Posterior vena cava (tissue), 2 donors: ENCODE measurements at regions not wholly inside any gene's neighbourhood (a gene's known extent, or its start where the extent isn't known, plus 50 kb on each side); places are given as distances from the start of the nearest gene placed in this dataset.

Experiments used
- DNase-seq: peaks from one replicate; pipeline ENCODE4 v3.0.0-alpha.2; 2020; ENCODE audit warnings: low spot score
- intact Hi-C, 2 donors: fragments of 100-400 bp; cut with DNase I; formaldehyde crosslinking; loops; one replicate each; pipeline versions ENCODE4 v1.14.1 to v1.14.2; 2022 to 2023
- donor health status: DM: yes; HTN: yes; CAD: no.
- donor health status: DM: yes; HTN: yes; CAD: no.

DNA sequence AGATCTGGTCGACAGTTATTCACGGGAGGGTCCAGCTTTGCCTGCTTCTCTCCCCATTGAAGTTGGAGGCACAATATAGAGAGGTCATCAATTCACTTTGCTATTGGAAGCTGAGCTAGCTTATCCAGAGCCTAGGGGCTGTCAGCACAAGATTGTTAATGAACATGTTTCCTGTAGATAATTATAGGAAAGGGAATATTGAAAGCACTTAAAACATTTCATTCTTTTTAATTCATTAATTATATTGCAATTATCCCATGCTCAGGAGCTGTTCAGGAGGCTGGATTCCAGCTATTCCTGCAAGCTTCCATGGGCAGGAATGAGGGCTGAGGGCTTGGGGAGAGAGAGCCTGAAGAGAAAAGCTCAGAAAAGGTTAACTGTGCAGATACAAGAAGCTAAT is 153.1 kb upstream of the BRINP1 start:
- no peak for DNase-seq
- intact Hi-C loops = no loop called here

DNA sequence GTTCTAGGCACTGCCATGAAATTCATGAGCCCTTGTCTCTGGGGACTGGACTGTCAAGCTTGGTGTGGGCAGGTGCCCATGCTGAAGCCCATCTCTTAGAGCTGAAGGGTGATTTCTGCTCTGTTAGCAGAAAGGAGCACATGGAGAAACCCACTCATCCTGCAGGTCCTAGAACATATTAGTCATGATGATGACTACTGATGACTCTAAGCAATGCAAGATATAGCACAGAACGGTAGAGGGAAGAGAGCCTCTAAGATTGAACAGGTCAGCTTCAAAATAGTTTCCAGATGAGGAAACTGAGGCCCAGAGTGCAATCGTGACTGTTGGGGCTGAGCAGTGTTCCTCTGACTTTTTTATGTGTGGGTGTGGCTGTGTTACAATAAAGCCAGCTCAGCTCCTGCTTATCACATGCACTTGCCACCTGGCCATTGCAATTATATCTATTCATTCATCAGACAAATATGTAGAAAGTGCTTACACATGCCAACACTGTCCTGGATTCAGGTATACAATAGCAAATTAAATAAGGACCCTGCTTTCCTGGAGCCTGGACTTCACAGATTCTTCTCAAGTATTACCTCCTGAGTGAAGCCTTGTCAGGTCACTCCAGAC is 140.2 kb upstream of the BRINP1 start:
- intact Hi-C loops = no loop called here
- no peak for DNase-seq

DNA sequence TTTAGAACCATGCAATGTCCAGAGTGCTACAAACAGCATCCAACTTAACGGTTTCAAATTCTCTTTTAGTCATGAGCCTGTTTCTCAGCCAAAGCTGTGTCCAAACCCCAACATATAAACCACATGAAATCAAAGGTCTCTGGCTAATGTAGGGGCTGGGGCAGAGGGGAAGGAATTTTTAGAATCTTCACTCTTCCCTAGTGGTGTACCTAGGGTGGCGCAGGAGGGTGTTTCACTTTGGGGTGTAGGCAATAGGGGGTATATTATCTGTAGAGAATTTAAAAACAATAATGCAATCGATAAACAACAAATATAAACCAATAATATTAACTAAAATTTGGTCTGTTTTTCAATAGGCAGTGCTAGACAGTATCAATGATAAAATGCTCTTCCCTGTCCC is 132.1 kb upstream of the BRINP1 start:
- no peak for DNase-seq
- intact Hi-C loops = no loop called here

DNA sequence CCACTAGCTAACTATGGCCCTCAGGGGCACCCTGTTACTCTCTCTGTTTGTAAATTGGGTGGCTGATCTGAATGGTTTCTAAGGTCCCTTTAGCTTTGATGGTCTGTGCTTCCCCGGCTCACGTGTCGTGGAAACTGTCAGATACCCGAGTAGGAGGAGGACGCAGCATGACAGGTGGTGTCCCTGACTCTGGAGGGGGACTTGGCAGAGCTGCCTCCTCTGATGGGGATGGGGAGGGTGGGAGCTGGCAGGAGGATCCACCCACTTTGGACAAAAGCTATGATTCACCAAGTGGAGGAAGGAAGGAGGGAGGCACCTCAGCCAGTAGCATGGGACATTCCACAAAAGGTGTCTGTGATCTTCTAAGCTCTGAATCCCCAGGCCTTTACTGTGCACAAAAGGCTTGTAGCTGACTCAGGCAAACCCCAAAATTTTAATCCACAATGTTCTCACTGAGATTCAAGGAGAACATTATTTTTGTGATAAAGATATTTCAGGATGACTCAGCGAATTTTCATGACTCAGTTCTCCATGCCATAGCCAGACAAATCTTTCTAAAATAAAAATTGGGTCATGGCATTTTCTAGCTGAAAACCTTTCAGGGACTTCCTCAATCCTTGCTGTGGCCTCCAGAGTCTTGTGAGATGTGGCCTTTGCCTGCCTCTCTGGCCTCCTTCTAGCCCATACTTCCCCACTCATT is 131.0 kb upstream of the BRINP1 start:
- DNase-seq = no peak
- intact Hi-C loops = no loop called here

DNA sequence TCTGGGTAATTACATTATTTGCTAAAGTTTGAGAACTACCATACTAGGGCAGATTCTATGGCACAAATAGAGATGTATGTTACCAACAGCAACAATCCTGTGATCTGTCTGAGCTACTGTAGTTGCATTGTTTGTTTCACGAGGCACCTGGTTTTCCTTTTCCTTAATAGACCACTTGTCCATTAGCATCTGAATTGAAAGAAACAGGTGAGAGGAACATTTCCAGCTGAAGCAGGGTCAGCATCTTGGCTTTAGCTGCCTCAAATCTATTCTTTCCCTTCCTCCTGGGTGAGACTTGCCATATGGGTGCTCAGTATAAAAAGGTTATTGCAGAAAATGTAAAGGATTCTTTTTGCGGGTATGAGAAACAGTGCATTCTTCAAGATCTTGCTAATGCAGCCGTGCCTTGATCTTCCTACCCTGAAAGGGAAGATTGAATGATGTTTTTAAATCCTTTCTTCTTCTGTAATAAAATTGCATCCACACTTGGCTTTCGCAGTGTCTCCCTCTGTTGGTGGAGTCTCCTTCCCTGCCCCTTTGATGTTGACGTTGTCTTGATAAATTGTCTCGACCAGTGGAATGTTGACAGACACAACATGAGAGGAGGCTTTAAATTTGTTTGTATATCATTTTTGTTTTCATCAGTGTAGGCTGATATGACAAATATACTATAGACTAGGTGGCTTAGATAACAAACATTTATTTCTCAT is 118.0 kb upstream of the BRINP1 start:
- intact Hi-C loops = no loop called here
- no peak for DNase-seq

DNA sequence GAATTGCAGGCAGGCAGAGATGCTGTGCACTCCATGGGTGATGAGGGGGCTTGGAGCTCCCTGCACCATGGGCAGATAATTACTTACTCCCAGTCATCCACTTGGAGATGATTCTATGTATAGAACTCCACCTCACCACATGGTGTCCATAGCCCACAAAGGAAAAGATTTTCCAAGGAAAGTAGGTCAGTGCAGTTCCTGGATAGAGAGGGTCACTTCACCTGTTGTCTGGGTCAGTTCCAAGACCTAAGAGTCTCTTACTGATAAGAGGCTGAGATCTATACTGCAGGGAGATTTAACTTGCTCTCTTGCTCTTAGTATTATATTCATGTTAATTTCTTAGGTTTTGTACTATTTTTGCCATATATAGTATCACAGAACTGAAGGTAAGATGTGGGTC is 113.9 kb upstream of the BRINP1 start:
- intact Hi-C loops = no loop called here
- no peak for DNase-seq

DNA sequence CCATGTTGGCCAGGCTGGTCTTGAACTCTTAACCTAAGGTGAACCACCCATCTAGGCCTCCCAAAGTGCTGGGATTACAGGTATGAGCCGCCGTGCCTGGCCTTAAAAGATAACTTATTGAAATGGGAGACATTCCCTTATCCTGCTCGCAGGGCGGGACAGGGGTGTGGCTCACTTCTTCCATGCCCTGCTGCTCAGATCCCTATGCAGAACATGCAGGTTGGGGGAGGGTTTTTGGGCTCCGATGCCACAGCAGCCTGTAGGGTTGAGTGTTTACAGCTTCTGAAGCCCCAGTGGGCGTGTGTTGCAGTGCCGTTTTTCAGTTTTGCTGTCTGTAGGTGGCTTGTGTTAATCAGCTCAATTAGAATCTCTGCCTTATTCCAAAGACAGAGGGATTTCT is 108.0 kb upstream of the BRINP1 start:
- intact Hi-C loops = loop anchor here in 1 of 2 donors (1.0 kb wide), 1 partner anchor 26 kb away; no protein-coding TSS in a partner anchor
- DNase-seq = no peak

DNA sequence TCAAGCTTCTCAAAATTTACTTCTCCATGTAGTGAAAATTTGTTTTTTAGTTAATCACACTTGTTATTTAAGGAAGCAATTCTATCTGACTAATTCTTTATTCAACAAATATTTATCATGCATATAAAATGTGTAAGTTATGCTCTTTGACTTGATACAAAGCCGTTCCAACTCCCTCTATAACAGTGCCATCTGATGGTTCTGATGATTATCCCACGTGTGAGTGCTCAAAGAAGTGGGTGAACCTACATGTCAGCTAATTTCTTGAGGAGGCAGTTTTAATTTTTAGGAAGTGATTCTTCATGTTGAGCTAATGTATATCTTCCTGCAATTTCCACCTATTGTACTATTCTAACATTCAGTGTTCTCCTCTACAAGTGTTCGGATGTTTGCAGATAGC is 88.8 kb upstream of the BRINP1 start:
- intact Hi-C loops = no loop called here
- no peak for DNase-seq

DNA sequence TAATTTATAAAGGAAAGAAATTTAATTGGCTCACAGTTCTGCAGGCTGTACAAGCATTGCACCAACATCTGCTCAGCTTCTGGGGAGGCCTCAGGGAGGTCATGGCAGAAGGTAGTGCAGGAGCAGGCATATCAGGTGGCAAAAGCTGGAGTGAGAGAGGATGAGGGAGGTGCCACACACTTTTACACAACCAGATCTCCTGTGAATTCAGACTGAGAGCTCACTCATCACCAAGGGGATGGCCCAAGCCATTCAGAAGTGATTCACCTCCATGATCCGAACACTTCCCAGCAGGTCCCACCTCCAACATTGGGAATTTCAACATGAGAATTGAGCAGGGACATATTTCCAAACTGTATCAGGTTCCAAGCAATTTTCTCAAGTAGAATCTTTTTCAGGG is 84.7 kb upstream of the BRINP1 start:
- DNase-seq = no peak
- intact Hi-C loops = no loop called here

DNA sequence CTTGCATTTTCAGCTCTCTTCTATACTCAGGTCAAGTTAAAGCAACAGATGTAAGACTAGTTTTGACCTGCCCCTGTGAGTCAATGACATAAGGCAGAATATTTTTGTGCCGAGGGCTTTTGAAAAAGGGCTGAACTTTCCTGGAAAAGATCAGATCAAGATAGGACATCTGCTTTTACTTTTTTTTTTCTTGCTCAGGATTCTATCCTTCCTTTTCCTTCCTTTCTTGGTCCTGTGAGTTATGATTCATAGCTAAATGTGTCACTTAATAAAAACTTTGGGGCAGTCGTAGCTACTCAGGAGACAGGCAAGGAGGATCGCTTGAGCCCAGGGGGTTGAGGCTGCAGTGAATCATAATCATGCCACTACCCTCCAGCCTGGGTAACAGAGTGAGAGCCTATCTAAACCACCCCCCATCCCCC is 84.3 kb upstream of the BRINP1 start:
- no peak for DNase-seq
- intact Hi-C loops = no loop called here

DNA sequence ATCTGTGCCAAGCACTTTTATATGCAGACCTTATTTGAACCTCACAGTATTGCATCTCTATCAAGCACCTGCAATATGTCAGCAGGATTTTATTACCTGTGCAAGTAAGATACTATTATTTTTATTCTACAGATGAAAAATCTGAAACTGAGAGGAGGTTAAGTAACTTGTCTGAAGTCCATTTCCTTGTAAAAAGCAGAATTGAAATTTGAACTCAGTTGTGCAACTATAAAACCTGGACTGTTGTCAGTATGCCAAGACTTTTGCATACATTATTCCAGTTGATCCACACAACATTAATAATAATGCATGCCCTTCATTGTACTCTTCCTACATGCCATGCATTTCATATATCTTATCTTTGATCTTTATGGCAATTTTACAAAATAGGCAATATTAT is 82.2 kb upstream of the BRINP1 start:
- intact Hi-C loops = loop anchor here in 1 of 2 donors (1.0 kb wide), 1 partner anchor 26 kb away; no protein-coding TSS in a partner anchor
- no peak for DNase-seq

DNA sequence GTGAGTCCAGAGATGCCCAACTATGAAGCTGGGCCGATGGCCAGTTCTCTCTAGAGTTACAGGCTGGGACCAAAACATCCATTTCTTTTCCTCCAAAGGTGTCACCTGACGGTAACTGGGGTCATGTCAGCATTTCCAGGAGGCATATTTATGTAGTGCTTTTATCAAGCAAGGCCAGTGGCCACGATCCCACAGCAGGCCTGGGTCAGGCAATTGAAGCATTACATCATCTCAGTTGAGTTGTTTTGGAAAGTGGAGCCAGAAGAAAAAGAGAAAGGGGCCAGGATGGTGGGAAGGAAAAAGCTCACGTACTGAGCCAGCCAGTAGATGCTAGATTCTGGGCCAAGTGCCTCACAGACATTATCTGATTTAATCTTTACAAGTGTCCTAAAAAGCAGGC is 73.9 kb upstream of the BRINP1 start:
- intact Hi-C loops = no loop called here
- no peak for DNase-seq

DNA sequence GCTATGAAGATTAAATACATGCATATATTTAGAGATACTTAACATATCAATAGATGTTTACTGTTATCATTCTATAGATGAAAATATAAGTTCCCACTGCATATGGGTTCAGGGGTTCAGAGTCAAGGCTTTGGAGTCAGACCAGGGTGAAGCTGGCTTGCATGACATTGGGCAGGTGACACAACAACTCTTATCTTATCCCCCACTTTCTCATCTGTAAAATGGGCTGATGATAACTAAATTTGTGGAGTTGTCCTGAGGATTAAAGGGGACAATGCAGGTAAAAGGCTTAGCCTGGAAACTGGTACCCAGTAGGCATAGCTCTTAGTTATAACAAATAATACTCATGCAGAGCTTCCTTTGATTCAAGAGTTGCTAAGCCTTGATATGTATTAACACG is 72.6 kb upstream of the BRINP1 start:
- intact Hi-C loops = no loop called here
- DNase-seq = no peak

DNA sequence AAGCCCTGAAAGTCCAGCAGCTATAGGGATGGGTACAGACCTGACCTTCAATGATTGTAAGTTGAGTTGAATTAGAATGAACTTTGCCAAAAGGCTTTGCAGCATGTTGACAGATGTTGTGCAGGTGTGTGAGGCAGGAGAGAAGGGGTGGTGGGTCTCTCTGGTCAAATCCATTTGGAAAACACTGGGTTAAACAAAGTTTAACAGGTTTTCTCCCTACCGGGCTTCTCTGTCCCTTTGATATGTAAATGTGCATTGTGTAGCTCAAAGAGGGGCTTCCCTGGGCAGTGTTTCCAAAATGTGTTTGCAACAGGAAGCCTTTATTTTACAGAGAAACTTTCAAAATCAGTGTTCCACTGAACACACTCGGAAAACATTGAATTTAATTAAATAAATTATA is 72.1 kb upstream of the BRINP1 start:
- intact Hi-C loops = no loop called here
- DNase-seq = no peak

DNA sequence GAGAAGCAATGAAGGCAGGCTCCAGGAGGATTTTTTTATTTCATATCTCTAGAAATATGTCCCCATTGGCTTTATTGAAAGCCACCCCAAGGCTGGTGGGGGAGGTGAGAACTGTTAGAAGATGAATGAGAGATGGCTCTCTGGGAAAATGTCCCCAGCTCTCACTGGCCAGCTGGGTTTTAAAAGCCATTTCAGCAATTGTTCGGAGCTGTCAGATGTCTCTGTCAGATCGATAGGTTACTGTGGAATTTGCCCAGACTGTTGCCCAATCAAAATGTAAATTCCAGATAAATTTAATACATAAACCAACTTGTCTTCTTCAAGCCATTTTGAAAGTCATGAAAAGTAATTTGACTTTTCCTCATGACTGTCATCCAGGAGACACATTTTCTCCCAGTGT is 67.0 kb upstream of the BRINP1 start:
- intact Hi-C loops = no loop called here

DNA sequence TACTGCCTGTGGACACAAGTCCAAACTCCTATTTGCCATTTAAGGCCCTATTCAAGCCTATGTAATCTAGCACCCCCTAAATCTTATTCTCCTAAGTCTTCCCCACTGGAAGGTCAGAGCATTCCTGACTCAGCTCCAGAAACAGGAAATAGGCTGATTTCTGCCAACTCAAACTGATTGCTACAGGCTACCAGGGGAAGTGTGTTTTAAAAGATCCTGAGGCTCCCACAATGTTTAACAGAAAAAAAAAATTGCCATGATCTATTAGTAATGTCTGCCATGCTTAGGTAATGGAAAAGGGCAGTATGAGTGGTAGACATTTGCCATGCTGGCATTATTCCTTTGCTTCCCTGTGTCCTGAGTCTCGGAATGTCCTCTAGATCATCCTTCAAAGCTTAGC is 65.8 kb upstream of the BRINP1 start:
- intact Hi-C loops = no loop called here
- no peak for DNase-seq

More for the DNA sequence above, 67.0 kb upstream of the BRINP1 start:
- no peak for DNase-seq

DNA sequence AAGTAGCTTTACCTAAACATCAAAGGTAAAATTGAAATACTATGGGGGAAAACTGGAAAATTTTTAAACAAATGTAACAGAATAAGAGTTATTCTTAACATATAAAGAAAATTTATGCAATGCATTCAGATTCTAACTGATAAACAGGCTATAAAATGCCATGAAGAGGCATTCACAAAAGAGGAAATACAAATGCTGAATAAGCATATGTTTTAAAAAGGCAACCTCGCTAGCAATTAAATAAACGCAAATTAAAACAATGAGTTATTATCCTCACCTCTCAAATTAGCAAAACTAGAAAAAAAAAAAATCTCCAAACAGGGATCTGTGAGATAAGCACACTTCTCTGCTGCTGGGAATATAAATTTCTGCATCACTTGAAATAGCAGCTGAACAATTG is 63.2 kb upstream of the BRINP1 start:
- no peak for DNase-seq
- intact Hi-C loops = no loop called here

DNA sequence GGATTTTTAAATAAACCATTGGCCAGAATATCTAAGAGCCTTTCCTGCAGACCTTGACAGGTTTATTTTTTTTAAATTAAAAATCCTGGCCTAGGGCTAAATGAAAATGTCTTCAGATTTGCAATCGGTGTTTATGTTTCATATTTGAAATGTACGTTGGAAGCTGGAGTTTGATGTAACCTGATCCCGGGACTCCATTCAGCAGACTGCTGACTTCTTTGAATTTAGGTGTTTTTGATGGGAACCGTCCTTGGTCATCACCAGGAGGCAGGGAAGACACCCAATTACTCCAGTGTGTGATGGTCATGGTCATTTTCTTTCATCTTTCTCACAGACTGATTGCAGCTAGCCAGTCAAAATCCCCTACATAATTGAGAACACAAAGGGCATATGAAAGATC is 60.1 kb upstream of the BRINP1 start:
- DNase-seq = no peak
- intact Hi-C loops = no loop called here

DNA sequence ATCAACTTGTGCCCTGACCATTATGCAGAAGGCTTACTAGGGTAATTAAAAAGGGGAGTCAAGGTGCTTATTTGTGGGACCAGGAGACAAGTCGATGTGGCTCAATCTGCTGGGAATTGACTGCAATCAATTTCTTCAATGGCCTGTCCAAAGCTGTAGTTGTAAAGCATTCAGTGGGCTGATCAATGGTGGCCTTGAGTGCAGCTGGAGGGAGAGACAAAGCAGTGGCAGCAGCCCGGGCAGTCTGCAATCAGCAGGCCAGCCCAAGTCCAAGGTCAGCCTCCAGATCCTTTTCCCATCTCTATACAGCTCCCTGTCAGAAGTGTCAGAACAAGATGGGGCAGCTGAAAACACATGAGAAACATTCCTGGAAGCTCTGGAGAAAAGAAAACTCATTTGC is 51.0 kb upstream of the BRINP1 start:
- no peak for DNase-seq
- intact Hi-C loops = no loop called here
